ENCODE measurements at regions not wholly inside any gene's neighbourhood (a gene's known extent, or its start where the extent isn't known, plus 50 kb on each side); places are given as distances from the start of the nearest gene placed in this dataset.

GRCh38 chr6:947235-947934 is 254.4 kb upstream of the EXOC2 start:
- Histone ChIP-seq H3K4me3 (ENCODE audit: low read depth in 2 of 2, low read length in 1 of 2) (no peak overlapping the region), H3K9me3 (no peaks in the 10 kb centered on the region), H3K9ac (no peak overlapping the region), H3F3A (replicated peaks; ENCODE audit: insufficient read depth) (no peaks in the 10 kb centered on the region), H3K4me2 (no peak overlapping the region), H2AFZ (ENCODE audit: low read depth) (no peak overlapping the region), H3K27ac (ENCODE audit: low read depth in 2 of 2, low read length in 1 of 2) (no peak overlapping the region), H3K4me1 (ENCODE audit: control insufficient read depth in 1 of 2, insufficient read depth in 2 of 2, low read depth in 1 of 2, low read length in 1 of 2) (no peaks in the 10 kb centered on the region), H3K27me3 (ENCODE audit: insufficient read depth) (no peaks in the 10 kb centered on the region), H4K20me1 (ENCODE audit: insufficient read depth) (no peaks in the 10 kb centered on the region), H3K36me3 (replicated peaks in 1 of 2; ENCODE audit: control insufficient read depth in 1 of 2, insufficient read depth in 2 of 2, low read length in 1 of 2) (no peaks in the 10 kb centered on the region), H3K9me2 (no peaks in the 10 kb centered on the region), H3K79me2 (ENCODE audit: insufficient read depth) (no peaks in the 10 kb centered on the region)
- TF ChIP-seq CHD2 (IDR thresholded peaks at IDR 0.05; ENCODE audit: low read length, partially characterized antibody) (no peak), TCF12 (IDR thresholded peaks at IDR 0.05) (no peak), MAX (IDR thresholded peaks at IDR 0.05; ENCODE audit: low read depth) (no peak), USF2 (IDR thresholded peaks at IDR 0.05; ENCODE audit: borderline replicate concordance, low read depth, low read length) (no peak), MXI1 (IDR thresholded peaks at IDR 0.05; ENCODE audit: low read depth, low read length) (no peak), RAD21 (IDR thresholded peaks at IDR 0.05; ENCODE audit: low read length) (no peak)
- POLR2A ChIA-PET = no interaction called here
- DNase-seq = no peak
- WGBS (ENCODE audit: low lambda C conversion rate) = 4% methylated on average over 7 of the region's 7 CpGs
- CTCF ChIA-PET = no interaction called here

- Histone ChIP-seq H3F3A (replicated peaks; ENCODE audit: insufficient read depth) (no peaks in the 10 kb centered on the region), H3K27ac (ENCODE audit: low read depth in 2 of 2, low read length in 1 of 2) (no peak overlapping the region), H3K4me2 (no peak overlapping the region), H4K20me1 (ENCODE audit: insufficient read depth) (no peaks in the 10 kb centered on the region), H3K36me3 (replicated peaks in 1 of 2; ENCODE audit: control insufficient read depth in 1 of 2, insufficient read depth in 2 of 2, low read length in 1 of 2) (no peaks in the 10 kb centered on the region), H3K4me1 (ENCODE audit: control insufficient read depth in 1 of 2, insufficient read depth in 2 of 2, low read depth in 1 of 2, low read length in 1 of 2) (no peaks in the 10 kb centered on the region), H3K27me3 (ENCODE audit: insufficient read depth) (no peaks in the 10 kb centered on the region), H3K9me3 (no peaks in the 10 kb centered on the region), H3K4me3 (ENCODE audit: low read depth in 2 of 2, low read length in 1 of 2) (no peak overlapping the region), H3K9ac (no peak overlapping the region), H2AFZ (ENCODE audit: low read depth) (no peak overlapping the region), H3K79me2 (ENCODE audit: insufficient read depth) (no peaks in the 10 kb centered on the region), H3K9me2 (no peaks in the 10 kb centered on the region)
- no peak for TF ChIP-seq SIN3A (IDR thresholded peaks at IDR 0.05; ENCODE audit: borderline replicate concordance, low read depth, low read length)
- no peak for TF ChIP-seq EZH2phosphoT487 (IDR thresholded peaks at IDR 0.05; ENCODE audit: borderline replicate concordance, low read depth)
- no peak for TF ChIP-seq EP300 (IDR thresholded peaks at IDR 0.05; ENCODE audit: borderline replicate concordance in 1 of 2, low read depth in 1 of 2, low read length in 1 of 2)
- no peak for TF ChIP-seq CHD2 (IDR thresholded peaks at IDR 0.05; ENCODE audit: low read length, partially characterized antibody)
- no peak for TF ChIP-seq YY1 (IDR thresholded peaks at IDR 0.05; ENCODE audit: low read depth)
- no peak for TF ChIP-seq REST (IDR thresholded peaks at IDR 0.05; ENCODE audit: low read depth, low read length)
- no peak for TF ChIP-seq NRF1 (IDR thresholded peaks at IDR 0.05; ENCODE audit: low read depth, low read length)
- no peak for TF ChIP-seq MXI1 (IDR thresholded peaks at IDR 0.05; ENCODE audit: low read depth, low read length)
- no peak for TF ChIP-seq FOXJ3 (CRISPR knock-in tag; IDR thresholded peaks at IDR 0.05)
- POLR2A ChIA-PET = no interaction called here
- WGBS (ENCODE audit: low lambda C conversion rate) = 2% methylated on average over 3 of the region's 3 CpGs
- no peak for DNase-seq
- CTCF ChIA-PET = no interaction called here
Measured at GRCh38 chr6:946546-946945, 253.6 kb upstream of the EXOC2 start.

Data from SK-N-SH (cell line).